Hepatocyte (in vitro differentiated cells): ENCODE measurements at regions not wholly inside any gene's neighbourhood (a gene's known extent, or its start where the extent isn't known, plus 50 kb on each side); places are given as distances from the start of the nearest gene placed in this dataset.
A peak's percentile ranks its signal among the peaks of the same experiment; 100 is the strongest.

Experiments
- DNase-seq: peaks from one replicate; pipeline ENCODE4 v3.0.0-alpha.2; 2016; ENCODE audit warnings: low spot score
- H2AFZ ChIP-seq: fragments of 200-600 bp; sonication (generic); 2 replicates; pipeline ENCODE4 v1.6.0; 2016; ENCODE audit warnings: antibody characterized with exemption, mild to moderate bottlenecking
- H3K27ac ChIP-seq: fragments of 200-600 bp; sonication (generic); 2 replicates; pipeline ENCODE4 v1.5.1; 2016; ENCODE audit warnings: mild to moderate bottlenecking
- H3K27me3 ChIP-seq: fragments of 200-600 bp; sonication (generic); 2 replicates; pipeline ENCODE4 v1.6.1; 2016
- H3K36me3 ChIP-seq: fragments of 200-600 bp; sonication (generic); replicated peaks from 2 replicates; pipeline ENCODE4 v1.5.1; 2016; ENCODE audit warnings: low read depth; ENCODE audit not compliant: insufficient read depth
- H3K4me1 ChIP-seq: fragments of 200-600 bp; sonication (generic); 2 replicates; pipeline ENCODE4 v1.5.1; 2016; ENCODE audit warnings: mild to moderate bottlenecking, moderate library complexity; ENCODE audit not compliant: insufficient read depth
- H3K4me2 ChIP-seq: fragments of 200-600 bp; sonication (generic); 2 replicates; pipeline ENCODE4 v1.6.0; 2016
- H3K4me3 ChIP-seq: fragments of 200-600 bp; sonication (generic); 2 replicates; pipeline ENCODE4 v1.5.1; 2016; ENCODE audit warnings: mild to moderate bottlenecking
- H3K79me2 ChIP-seq: fragments of 200-600 bp; sonication (generic); 2 replicates; pipeline ENCODE4 v1.6.0; 2017; ENCODE audit warnings: mild to moderate bottlenecking
- H3K9me2 ChIP-seq: fragments of 200-600 bp; sonication (generic); replicated peaks from 2 replicates; pipeline ENCODE4 v1.6.0; 2017; ENCODE audit warnings: mild to moderate bottlenecking; ENCODE audit not compliant: insufficient read depth
- H3K9me3 ChIP-seq: fragments of 200-600 bp; sonication (generic); 2 replicates; pipeline ENCODE4 v1.5.1; 2016; ENCODE audit warnings: low read depth, mild to moderate bottlenecking
- H4K20me1 ChIP-seq: fragments of 200-600 bp; sonication (generic); 2 replicates; pipeline ENCODE4 v1.6.0; 2016; ENCODE audit warnings: mild to moderate bottlenecking; ENCODE audit not compliant: insufficient read depth, poor library complexity, severe bottlenecking
- EZH2 ChIP-seq: fragments of 200-600 bp; sonication (generic); IDR thresholded peaks from 2 replicates; pipeline ENCODE4 v1.6.1; 2016; ENCODE audit warnings: antibody characterized with exemption, mild to moderate bottlenecking, borderline replicate concordance
- EZH2phosphoT487 ChIP-seq: fragments of 200-600 bp; sonication (generic); IDR thresholded peaks from one replicate; pipeline ENCODE4 v1.6.1; 2018; ENCODE audit warnings: antibody characterized with exemption, mild to moderate bottlenecking, low read depth, moderate library complexity; ENCODE audit not compliant: unreplicated experiment, severe bottlenecking
- WGBS: methylation state at CpG from one replicate; pipeline ENCODE4 v1.1.6; 2016; ENCODE audit warnings: low lambda C conversion rate; ENCODE audit errors: missing lambda C conversion rate; 5-methylcytosine and 5-hydroxymethylcytosine counted together
- TF ChIP-seq, protein P1 (sequence below): fragments of 200-600 bp; sonication (generic); IDR thresholded peaks from 2 replicates; pipeline ENCODE4 v1.5.1; 2016; ENCODE audit warnings: antibody characterized with exemption, mild to moderate bottlenecking; ENCODE audit not compliant: poor library complexity

DNA sequence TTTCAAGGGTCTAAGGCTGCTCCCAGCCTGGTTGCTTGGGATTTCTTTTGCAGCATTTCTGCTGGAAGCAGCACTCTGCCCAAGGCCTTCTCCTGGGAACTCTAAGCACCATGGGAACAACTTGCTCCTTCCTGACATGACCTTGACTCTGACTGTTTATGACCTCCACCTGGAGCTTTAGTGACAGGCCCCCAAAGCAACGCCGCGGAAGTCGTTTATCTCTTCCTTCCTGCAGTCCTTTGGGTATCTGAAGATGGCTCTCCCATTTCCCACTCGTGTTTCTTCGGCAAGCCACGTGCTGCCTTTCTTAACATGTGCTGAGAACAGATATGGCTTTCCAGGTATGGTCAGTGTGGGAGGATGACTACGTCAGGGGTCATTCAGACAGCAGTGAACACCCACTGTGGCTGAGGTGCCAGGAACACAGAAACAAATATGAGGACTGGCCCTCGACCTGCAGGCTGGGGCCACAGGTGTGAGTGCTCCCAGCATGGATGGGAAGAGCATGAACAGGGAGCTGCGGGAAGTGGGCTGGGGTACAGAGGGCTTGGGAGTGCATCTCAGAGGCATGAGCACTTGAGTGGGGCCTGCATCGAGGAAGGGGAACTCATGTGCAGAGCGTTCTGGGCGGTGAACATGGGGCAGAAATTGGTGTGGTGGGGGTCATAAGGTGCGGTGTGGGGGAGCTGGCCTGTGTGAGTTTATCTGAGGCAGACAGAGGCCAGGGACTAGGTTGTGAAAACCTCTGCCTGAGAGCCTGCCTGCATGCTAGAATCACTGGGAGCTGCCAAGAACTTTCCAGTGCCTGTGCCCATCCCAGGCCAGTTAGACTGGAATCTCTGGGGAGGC lies 140.5 kb downstream of the TSN start:
- DNase-seq: no peak
- Histone ChIP-seq H3K27me3 (no peaks in the 10 kb centered on the region), H3K9me3 (no peaks in the 10 kb centered on the region), H3K4me3 (no peak overlapping the region), H3K9me2 (no peaks in the 10 kb centered on the region), H3K4me2 (no peak overlapping the region), H3K27ac (no peak overlapping the region), H3K4me1 (no peaks in the 10 kb centered on the region), H4K20me1 (no peaks in the 10 kb centered on the region), H3K36me3 (no peaks in the 10 kb centered on the region), H3K79me2 (no peaks in the 10 kb centered on the region), H2AFZ (no peak overlapping the region)
- TF ChIP-seq EZH2: no peak
- no peak for TF ChIP-seq EZH2phosphoT487
- TF ChIP-seq, protein P1, sequence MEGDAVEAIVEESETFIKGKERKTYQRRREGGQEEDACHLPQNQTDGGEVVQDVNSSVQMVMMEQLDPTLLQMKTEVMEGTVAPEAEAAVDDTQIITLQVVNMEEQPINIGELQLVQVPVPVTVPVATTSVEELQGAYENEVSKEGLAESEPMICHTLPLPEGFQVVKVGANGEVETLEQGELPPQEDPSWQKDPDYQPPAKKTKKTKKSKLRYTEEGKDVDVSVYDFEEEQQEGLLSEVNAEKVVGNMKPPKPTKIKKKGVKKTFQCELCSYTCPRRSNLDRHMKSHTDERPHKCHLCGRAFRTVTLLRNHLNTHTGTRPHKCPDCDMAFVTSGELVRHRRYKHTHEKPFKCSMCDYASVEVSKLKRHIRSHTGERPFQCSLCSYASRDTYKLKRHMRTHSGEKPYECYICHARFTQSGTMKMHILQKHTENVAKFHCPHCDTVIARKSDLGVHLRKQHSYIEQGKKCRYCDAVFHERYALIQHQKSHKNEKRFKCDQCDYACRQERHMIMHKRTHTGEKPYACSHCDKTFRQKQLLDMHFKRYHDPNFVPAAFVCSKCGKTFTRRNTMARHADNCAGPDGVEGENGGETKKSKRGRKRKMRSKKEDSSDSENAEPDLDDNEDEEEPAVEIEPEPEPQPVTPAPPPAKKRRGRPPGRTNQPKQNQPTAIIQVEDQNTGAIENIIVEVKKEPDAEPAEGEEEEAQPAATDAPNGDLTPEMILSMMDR: no peak
- WGBS: 89% methylated on average over 14 of the region's 14 CpGs

DNA sequence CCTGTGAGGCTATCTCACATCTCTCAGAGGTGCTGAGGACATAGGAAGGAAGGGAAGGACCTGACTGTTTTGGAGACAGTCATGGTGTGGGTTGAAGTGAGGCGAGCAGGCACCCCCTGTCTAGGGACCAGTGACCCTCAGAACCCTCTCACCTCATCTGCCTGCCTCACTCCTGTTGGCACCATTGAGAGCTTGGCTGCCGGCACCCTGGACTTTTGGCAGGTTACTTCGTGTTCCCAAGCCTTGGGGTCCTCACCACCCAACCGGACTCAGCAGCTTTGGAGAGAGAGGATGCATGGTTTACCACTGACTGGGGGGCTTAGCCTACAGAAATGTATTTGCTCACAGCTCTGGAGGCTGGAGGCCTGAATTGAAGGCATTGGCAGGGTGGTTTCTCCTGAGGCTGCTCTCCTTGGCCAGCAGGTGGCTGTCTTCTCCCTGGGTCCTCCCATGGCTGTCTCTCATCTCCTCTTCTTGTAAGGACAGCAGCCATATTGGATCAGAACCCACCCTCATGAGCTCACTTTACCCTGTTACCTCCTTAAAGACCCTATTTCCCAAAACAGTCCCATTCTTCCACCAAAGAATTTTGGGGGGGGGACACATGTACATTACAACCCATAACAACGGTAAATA lies 142.0 kb downstream of the TSN start:
- H3K9me3 ChIP-seq: no peaks in the 10 kb centered on the region
- TF ChIP-seq, protein P1: peak; percentile 49
- TF ChIP-seq EZH2phosphoT487 (no peak), EZH2 (no peak)
- H3K4me3 ChIP-seq: no peak overlapping the region
- no peaks in the 10 kb centered on the region for H3K36me3 ChIP-seq
- 95% methylated on average over 5 of the region's 5 CpGs for WGBS
- DNase-seq: peak; percentile 48
- H3K4me2 ChIP-seq: no peak overlapping the region
- no peaks in the 10 kb centered on the region for H3K9me2 ChIP-seq
- H3K27ac ChIP-seq: no peak overlapping the region
- no peaks in the 10 kb centered on the region for H3K27me3 ChIP-seq
- no peaks in the 10 kb centered on the region for H4K20me1 ChIP-seq
- H2AFZ ChIP-seq: no peak overlapping the region
- no peaks in the 10 kb centered on the region for H3K79me2 ChIP-seq
- H3K4me1 ChIP-seq: no peaks in the 10 kb centered on the region

DNA sequence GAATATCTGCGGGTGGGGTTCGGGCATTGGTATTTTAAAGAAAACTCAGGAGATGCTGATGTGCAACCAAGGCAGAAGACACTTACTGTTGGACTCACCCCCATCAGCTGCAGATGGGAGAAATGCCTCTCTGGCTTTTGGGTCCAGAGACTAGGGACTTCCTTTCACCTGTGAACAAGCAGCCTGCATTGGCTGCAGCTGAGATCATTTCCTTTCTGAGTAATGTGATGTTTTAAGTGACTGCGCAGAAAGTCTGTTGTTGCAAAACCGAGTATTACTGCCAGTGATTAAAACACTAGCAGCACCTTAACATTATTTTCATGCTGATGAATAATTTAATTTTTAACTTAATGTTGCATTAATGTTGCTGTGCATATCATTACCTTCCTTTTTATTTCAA lies 143.0 kb downstream of the TSN start:
- Histone ChIP-seq H3K9me2 (no peaks in the 10 kb centered on the region), H3K79me2 (no peaks in the 10 kb centered on the region), H4K20me1 (no peaks in the 10 kb centered on the region), H3K4me2 (no peak overlapping the region), H3K9me3 (no peaks in the 10 kb centered on the region), H2AFZ (no peak overlapping the region), H3K4me1 (no peaks in the 10 kb centered on the region), H3K4me3 (no peak overlapping the region), H3K27me3 (no peaks in the 10 kb centered on the region), H3K36me3 (no peaks in the 10 kb centered on the region), H3K27ac (no peak overlapping the region)
- 94% methylated on average over 4 of the region's 4 CpGs for WGBS
- no peak for DNase-seq
- TF ChIP-seq, protein P1: no peak
- TF ChIP-seq EZH2: no peak
- no peak for TF ChIP-seq EZH2phosphoT487
